Endometrial microvascular endothelial cells (primary cell): ENCODE measurements at regions not wholly inside any gene's neighbourhood (a gene's known extent, or its start where the extent isn't known, plus 50 kb on each side); places are given as distances from the start of the nearest gene placed in this dataset.
"Not testable (repeated sequence)": the region's sequence is repeated elsewhere in the genome, so short reads cannot be mapped to it uniquely, and the experiment has no call there.

Source experiments
- in situ Hi-C: cut with HindIII; loops from 2 replicates; pipeline ENCODE4 v1.10.0; 2017; ENCODE audit warnings: low sequenced_read_pairs, low pct_unique_long_range_greater_than_20kb; ENCODE audit errors: inconsistent ontology term

DNA sequence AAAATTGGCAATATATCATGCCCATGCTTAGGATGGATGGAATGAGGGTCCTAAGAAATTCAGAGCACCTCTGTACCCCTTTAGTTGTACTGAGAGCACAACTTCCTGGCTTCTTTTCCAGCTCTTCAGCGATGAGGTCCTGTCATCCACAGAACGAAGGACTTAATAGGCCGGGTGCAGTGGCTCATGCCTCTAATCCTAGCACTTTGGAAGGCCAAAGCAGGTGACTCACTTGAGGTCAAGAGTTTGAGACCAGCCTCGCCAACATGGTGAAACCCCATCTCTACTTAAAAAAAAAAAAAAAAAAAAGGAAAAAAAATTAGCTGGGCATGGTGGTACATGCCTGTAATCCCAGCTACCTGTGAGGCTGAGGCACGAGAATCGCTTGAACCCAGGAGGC lies 125.3 kb upstream of the BMAL1 start:
- in situ Hi-C loops: no loop called here

GRCh38 chr11:13152736-13153541 lies 124.7 kb upstream of the BMAL1 start:
- in situ Hi-C loops: no loop called here

DNA sequence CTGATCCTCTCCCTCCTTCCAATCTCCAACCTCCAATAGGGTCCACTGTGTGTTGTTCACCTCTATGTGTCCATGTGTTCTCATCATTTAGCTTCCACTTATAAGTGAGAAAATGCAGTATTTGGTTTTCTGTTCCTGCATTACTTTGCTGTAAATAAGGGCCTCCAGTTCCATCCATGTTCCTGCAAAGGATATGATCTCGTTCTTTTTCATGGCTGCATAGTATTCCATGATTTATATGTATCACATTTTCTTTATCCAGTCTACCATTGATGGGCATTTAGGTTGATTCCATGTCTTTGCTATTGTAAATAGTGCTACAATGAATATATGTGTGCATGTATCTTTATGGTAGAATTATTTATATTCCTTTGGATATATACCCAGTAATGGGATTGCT lies 123.2 kb upstream of the BMAL1 start:
- in situ Hi-C loops: not testable (repeated sequence)

GRCh38 chr11:13160346-13160745 lies 117.2 kb upstream of the BMAL1 start:
- in situ Hi-C loops: no loop called here

DNA sequence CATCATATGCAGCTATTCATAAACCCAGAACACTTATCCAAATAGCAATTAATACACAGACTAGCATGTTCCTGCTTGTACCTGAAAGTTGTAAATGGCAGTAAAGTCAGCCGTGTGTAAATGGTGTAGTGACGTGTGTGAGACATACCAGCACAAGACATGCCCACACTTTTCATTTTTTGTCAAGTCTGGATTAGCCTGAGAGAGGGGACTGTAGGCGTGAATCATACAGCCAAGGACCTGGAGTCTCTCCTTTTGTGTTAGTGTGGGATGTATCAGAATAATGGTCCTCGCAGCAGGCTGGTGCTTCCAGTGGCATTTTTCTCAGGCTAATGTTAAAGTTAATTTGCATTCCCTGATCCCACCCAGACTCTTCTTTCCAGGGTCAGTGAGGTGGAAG lies 116.8 kb upstream of the BMAL1 start:
- in situ Hi-C loops: no loop called here

DNA sequence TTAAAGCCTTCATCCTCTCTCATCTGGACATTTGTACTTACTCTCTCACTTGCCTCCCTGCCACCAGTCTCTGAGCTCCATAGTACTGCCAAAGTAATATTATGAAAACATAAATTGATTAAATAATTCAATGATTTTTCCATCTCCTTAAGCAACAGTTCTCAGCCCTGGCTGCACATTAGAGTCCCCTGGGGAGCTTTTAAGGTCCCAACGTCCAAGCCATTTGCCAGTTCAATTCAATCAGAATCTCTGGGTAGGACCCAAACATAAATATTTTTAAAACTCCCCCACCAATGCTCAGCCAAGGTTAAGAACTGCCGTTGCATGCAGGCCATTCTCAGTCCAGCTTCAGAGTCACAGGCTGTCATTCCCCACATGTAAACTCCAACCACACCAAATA lies 114.4 kb upstream of the BMAL1 start:
- in situ Hi-C loops: no loop called here

DNA sequence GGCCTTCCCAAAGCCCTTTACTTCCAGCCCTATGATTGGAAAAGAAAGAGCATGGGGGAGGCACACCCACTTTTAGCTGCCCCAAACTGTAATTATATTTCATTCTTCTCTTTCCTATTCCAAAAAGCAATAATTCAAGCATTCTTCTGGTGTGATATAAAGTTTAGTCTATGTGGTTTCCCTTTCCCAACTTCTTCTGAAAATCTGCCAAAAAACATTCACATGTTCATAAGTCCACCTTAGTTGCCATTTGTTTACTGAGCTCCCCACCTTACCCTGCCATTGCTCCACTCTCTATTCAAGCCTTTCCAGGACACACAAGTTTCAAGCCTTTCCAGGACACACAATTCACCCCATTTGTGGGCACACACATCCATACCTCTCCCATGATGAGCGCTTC lies 111.6 kb upstream of the BMAL1 start:
- in situ Hi-C loops: no loop called here

- in situ Hi-C loops: no loop called here
These were observed 109.3 kb upstream of the BMAL1 start for GRCh38 chr11:13168271-13168670.

DNA sequence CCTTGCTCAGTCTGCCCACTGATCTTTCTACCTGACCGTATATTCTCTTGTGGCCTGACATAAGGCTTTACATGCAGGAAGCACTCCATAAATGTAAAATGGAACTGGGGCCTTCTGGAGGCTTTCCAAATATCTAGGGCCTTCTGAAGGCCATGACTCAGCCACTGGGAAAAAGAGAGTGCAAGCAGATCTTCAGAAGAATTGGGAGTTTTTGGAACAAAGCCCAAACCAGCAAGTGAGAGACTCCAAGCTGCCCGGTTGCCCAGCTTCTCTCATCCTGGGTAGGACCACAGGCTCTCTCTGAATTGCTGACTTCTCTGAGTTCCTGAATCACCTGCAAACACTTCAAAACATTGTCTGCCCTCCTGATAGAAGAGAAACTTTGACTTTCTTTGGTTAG lies 107.9 kb upstream of the BMAL1 start:
- in situ Hi-C loops: no loop called here

- in situ Hi-C loops: no loop called here
These were observed 103.5 kb upstream of the BMAL1 start for GRCh38 chr11:13174090-13174489.

GRCh38 chr11:13183094-13183825 lies 94.3 kb upstream of the BMAL1 start:
- in situ Hi-C loops: no loop called here

GRCh38 chr11:13183826-13184196 lies 93.8 kb upstream of the BMAL1 start:
- in situ Hi-C loops: no loop called here

DNA sequence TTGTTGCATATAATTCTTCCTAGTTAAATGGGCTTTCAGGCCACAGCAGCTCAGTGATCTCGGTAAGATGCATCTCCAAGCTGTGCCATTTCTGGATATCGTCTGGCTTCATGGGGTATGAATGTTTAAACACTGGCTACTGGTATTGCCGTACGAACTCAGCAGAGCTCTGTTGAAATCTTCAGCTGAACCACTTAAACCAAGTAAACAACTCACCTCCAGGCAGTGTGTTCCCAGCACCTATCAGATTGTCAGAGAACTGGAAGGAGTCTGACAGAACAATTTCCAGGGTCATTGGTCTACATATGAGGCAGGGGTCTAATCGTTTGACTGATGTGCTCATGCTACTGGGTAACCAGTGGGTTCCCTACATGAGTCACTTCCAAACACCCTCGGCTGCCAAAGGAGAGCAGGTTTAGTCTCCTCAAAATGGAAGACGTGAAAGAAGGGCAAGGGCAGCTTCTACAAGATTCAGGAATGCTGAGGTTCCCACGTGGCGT lies 93.2 kb upstream of the BMAL1 start:
- in situ Hi-C loops: no loop called here

DNA sequence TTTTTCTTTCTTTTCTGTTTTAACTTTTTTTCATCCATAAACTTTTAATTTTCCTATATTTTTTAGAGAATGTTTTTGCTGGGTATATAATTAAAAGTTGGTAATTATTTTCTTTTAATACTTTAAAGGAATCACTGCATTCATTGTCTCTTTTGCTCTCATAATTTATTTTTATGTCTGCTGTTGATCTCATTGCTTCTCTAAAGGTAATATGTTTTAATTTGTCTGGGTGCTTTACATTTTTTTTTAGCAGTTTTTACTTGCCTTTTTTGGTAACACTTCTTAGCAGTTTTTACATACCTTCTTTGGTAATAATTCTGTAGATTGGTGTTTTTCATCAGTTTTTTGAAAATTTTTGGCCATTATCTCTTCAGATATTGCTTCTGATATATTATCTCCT lies 89.4 kb upstream of the BMAL1 start:
- in situ Hi-C loops: no loop called here

GRCh38 chr11:13189561-13190426 lies 87.8 kb upstream of the BMAL1 start:
- in situ Hi-C loops: no loop called here

- in situ Hi-C loops: no loop called here
These were observed 84.0 kb upstream of the BMAL1 start for GRCh38 chr11:13193613-13194012.

DNA sequence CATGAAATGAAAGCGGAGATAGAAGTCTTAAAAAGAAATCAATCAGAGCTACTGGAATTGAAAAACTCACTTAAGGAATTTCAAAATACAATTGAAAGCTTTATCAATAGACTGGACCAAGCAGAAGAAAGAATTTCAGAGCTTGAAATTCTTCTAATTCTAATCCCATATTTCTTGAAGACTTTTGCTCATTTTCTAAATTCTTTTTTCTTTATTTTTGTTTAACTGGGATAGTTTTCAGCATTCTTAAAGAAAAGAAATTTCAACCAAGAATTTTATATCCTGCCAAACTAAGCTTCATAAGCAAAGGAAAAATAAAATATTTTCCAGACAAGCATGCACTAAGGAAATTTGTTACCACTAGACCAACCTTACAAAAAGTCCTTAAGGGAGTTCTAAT lies 80.2 kb upstream of the BMAL1 start:
- in situ Hi-C loops: not testable (repeated sequence)

GRCh38 chr11:13205486-13205885 lies 72.1 kb upstream of the BMAL1 start:
- in situ Hi-C loops: loop anchor here (25.0 kb wide), 1 partner anchor 182 kb away; no protein-coding TSS in a partner anchor

DNA sequence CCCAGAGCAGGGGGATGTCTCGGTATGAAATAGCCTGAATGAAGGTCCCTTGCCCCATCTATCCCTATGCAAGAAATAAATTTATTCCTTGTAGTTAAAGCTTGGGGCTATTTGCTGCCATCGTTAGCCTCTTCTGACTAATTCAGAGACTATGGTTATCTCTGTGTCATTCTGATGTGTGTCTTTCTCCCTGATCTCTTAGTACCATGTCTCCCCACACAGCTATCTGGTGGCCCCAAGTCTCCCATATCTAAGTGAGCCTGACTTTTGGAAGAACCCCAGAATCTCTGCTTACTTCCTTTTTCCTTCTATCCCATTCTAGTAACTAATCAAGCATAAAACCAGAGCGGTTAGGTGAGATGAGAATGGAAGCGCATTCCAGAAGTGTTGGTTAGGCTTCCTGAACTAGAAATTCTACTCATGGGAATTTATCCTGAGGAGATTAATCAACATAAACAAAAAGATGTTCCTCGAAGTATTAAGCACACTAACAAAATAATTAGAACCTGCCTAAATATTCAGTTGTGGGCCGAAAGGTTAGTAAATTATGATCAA lies 71.4 kb upstream of the BMAL1 start:
- in situ Hi-C loops: loop anchor here (25.0 kb wide), 1 partner anchor 181 kb away; no protein-coding TSS in a partner anchor
